GM12874 (cell line): ENCODE measurements at regions not wholly inside any gene's neighbourhood (a gene's known extent, or its start where the extent isn't known, plus 50 kb on each side); places are given as distances from the start of the nearest gene placed in this dataset.

Source experiments
- CTCF ChIP-seq: IDR thresholded peaks from 2 replicates; pipeline ENCODE4 v1.5.1; 2011; ENCODE audit warnings: low read depth, mild to moderate bottlenecking, control low read depth, low read length, moderate library complexity; ENCODE audit not compliant: insufficient read depth

GRCh38 chr3:106768941-106769480, 608.2 kb upstream of the CCDC54 start:
- no peak for TF ChIP-seq CTCF

- TF ChIP-seq CTCF = no peak
Measured at GRCh38 chr3:106773795-106774194, 603.4 kb upstream of the CCDC54 start.

GRCh38 chr3:106783231-106783630, 594.0 kb upstream of the CCDC54 start:
- TF ChIP-seq CTCF = no peak

- no peak for TF ChIP-seq CTCF
Measured at GRCh38 chr3:106789276-106789675, 588.0 kb upstream of the CCDC54 start.

GRCh38 chr3:106792716-106793115, 584.5 kb upstream of the CCDC54 start:
- no peak for TF ChIP-seq CTCF

GRCh38 chr3:106794442-106794841, 582.8 kb upstream of the CCDC54 start:
- no peak for TF ChIP-seq CTCF

- TF ChIP-seq CTCF = no peak
Measured at GRCh38 chr3:106795553-106795952, 581.7 kb upstream of the CCDC54 start.
